C1 segment of cervical spinal cord (tissue), 14 donors: ENCODE measurements at regions not wholly inside any gene's neighbourhood (a gene's known extent, or its start where the extent isn't known, plus 50 kb on each side); places are given as distances from the start of the nearest gene placed in this dataset.
A peak's percentile ranks its signal among the peaks of the same experiment; 100 is the strongest.

Source experiments
- DNase-seq, 14 donors: peaks; one replicate each; lab custom pipeline; 2025; lab: John Stamatoyannopoulos, UW

DNA sequence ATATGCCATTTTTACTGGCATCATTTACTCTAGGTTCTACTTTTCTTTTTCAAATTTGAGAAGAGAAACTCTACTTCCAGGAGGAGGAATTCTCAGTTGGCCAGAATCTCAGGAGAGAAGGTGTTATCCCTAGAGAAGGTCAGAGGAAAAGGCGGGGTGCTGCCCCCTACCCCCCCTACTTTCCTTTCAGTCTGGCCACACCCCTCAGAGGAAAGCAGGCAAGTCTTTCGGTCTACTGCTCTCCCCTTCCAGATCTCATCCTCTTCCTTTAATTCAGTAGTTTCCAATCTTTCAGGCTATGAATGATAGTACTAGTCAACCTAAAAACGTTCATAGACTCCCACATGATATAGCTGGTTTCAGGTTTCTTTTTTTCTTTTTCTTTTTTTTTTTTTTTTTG lies 366.5 kb upstream of the TBL1XR1 start:
- DNase-seq = no peak

- DNase-seq = no peak
Observed at GRCh38 chr3:177565981-177566380, 368.7 kb upstream of the TBL1XR1 start.

- no peak for DNase-seq
Observed at GRCh38 chr3:177567833-177568232, 370.6 kb upstream of the TBL1XR1 start.

GRCh38 chr3:177569193-177569592 lies 371.9 kb upstream of the TBL1XR1 start:
- DNase-seq = no peak

DNA sequence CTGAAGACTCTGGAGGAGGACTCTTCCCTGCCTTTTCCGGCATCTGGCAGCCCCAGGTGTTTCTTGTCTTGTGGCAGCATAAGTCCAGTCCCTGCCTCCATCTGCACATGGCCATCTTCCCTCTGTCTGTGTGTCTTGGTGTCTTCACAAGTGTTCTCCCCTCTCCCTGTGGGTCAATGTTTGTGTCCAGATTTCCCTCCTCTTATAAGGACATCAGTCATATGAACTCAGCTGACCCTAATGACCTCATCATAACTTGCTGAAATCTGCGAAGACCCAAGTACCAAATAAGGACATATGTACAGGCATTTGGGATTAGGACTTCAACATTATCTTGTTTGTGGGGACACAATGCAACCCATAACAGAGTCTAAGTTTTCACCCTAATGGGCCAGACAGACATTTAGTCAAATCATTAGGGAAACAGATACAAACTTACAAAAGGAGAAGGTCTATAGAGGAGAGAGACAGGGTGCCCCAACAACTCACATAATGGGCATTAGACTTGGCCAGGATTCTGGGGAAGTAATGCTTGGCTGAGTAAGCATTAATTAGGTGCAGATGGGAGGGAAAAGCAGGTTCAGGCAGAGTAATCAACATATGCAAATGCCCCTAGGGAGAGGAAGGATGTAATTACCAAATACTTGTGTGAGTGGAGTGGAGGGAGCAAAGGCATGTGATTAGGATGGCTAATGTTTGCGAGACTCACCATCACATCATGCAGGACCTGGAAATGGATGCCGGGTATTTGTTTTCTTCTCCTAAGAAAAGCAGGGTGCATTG lies 372.8 kb upstream of the TBL1XR1 start:
- no peak for DNase-seq

DNA sequence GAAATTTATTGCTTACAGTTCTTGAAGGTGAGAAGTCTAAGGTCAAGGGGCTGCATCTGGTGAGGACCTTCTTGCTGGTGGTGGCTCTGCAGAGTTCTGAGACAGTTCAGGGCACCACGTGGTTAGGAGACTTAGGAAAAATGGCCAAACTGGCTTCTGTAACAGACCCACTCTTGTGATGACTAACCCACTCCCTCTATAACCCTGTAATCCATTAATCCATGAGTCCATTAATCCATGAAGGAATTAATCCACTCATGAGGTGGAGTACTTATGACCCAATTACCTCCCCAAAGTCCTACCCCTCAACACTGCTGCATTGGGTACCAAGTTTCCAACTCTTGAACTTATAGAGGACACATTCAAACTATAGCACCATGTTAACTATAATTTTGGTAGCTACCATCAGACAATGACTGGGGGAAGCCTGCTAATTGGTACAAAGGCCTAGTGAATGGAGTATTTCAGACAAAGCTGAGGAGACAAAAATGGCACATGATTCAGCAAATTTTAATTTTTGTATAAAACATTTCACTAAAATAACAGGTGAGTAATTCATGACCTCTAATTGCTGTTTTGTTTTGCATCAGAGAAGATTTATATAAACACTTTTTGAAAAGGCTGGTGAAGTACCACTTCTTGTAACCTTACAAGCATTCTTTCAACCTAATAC lies 374.1 kb upstream of the TBL1XR1 start:
- no peak for DNase-seq

DNA sequence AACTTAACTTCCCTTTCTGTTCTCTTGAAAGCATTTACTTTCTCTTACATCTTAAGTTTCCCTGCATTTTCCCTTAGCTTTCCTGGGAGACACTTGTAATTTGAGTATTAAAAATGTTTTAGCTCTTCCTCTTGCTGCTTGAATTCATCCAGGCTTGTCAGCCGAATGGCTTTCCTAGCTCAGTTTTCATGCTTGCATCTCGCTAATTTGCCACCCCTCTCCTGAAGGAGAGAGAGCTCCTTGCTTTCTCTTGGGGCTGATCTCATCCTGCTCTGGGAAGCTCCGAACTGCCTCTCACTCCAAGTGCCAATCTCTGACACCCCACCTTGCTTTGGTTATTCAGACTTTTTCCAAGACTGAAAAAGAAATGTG lies 374.6 kb upstream of the TBL1XR1 start:
- DNase-seq = no peak

- no peak for DNase-seq
Observed at GRCh38 chr3:177574222-177574856, 377.1 kb upstream of the TBL1XR1 start.

DNA sequence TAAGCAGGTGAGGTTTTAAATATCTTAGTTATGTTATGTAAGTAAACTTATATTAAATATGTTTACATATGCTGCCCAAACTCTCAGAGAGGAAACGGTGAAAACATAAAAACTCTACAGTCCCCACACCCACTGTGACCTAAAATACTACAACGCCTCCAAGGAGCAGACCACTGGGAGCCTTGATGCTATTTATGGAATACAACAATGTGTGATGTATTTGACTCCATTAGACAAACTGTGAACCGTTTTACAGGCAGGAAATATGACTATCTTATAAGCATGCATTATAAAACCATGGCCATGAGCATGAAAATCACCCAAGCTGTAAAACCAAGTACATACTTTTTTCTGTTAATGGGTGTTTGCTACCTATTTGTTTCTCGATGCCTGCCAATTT lies 379.5 kb upstream of the TBL1XR1 start:
- no peak for DNase-seq

DNA sequence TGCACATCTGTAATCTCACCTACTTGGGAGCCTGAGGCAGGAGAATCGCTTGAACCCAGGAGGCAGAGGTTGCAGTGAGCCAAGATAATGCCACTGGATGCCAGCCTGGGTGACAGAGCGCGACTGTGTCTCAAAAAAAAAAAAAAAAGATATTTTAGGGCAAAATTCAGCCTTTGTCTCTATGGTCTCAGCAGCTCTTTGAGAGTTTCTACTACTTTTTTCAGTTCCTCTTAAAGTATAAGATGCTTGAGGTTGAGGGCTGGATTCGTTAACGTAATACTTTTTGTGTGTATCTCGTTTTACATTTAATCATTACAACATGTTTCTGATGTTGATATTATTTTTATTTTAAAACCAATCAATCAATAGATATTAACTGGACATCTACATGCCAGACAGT lies 381.2 kb upstream of the TBL1XR1 start:
- no peak for DNase-seq

GRCh38 chr3:177579419-177579818 lies 382.1 kb upstream of the TBL1XR1 start:
- no peak for DNase-seq

- no peak for DNase-seq
Observed at GRCh38 chr3:177580437-177580836, 383.2 kb upstream of the TBL1XR1 start.

DNA sequence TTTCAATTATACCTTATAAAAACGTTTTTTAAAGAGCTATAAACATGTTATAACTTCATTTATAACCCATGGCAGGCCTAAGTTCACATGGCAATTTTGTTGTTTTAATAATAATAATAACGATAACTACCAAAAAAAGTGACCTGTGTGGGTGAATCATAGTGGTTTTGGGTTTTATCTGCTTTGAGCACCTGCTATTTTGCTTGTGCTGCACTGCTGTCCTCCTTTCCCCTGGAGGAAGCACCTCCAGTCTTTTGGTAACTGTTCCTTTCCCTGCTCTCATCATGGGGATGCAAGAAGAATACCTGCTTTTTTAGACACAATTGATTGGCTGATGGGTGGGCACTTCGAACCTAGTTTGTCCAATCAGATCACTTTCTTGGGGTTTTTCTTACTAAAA lies 388.0 kb upstream of the TBL1XR1 start:
- no peak for DNase-seq

DNA sequence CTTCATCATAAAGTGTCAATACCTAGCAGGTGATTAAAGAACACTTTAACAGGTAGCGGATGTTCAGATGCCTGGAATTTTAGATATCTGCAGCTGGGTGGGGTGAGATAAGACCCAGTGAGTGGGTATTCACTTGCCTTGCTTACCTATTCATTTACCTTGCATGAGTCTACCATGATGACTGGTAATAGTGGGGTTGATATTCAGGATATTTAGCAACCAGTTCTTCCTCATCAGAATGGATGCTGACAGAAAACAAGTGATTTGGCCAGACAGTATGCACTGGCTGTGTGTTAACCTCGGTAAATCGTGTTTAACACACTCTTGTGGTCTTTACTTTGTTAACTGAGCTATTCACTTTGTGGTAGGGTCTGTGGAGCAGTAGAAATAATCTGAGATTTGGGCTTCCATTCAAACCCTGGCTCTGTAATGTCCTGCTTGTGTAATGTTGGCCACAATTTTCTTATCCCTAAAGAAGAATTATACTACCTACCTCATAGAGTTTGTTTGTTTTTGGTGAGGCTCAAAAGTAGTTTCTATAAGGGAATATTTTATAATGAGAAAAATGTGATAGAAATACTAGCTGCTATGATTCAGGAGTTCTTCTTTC lies 391.9 kb upstream of the TBL1XR1 start:
- no peak for DNase-seq

- DNase-seq = no peak
Observed at GRCh38 chr3:177589911-177590381, 392.7 kb upstream of the TBL1XR1 start.

DNA sequence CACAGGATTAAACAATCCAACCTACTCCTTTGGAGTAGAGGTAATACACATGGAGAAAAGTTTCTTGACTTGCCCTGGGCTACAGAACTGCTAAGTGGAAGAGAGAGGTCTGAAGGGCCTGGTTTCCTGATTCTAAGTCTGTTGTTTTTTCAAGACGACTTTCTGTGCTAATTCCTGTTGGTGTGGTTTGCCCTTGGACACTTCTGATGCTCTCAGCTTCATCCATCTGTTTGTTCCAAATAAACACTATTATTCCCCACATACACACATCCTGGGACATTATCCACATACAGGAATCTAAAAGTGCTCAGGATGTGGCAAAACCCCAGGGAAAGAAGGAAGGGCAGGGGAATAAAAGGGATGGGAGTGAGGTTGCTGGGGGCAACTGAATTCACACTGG lies 393.5 kb upstream of the TBL1XR1 start:
- DNase-seq = peak in 1 of 14 donors; percentile 12

DNA sequence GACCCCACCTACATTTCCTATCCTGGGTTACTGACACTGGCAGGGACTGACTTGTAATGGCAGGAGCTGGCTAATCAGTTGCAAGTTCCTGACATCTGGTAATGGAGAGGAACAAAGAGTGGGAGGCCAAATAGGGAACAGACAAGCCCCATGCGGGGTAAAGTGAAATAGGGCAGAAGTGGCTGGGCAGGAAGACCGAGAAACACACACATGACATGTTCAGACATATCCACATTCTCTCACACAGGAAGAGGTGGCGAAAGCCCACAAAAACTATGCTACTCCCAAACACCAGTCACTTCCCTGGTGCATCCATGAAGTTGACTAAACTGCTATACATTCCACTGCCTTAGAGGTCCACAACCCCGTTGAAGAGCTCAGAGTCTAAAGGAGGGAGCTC lies 394.1 kb upstream of the TBL1XR1 start:
- peak in 6 of 14 donors; percentile 8 to 34 (median 24) for DNase-seq

DNA sequence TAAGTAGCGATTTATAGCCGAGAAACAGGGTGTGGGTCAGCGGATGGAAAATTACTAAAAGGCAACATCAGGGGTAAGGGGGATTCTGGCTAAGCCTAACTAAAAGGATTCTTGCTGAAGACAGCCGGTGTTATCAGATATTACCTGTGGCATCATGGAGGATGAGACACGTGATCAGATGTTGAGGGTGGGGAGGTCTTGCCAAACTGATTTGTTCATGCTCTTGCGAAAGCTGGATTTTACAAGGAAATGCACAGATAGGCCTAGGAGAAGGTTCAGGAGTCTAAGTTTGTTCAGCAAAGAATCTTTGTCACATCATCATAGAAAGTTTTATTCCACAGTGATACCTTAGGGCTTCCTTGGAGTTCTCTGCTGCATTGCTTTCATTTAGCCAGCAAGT lies 396.8 kb upstream of the TBL1XR1 start:
- DNase-seq = no peak

DNA sequence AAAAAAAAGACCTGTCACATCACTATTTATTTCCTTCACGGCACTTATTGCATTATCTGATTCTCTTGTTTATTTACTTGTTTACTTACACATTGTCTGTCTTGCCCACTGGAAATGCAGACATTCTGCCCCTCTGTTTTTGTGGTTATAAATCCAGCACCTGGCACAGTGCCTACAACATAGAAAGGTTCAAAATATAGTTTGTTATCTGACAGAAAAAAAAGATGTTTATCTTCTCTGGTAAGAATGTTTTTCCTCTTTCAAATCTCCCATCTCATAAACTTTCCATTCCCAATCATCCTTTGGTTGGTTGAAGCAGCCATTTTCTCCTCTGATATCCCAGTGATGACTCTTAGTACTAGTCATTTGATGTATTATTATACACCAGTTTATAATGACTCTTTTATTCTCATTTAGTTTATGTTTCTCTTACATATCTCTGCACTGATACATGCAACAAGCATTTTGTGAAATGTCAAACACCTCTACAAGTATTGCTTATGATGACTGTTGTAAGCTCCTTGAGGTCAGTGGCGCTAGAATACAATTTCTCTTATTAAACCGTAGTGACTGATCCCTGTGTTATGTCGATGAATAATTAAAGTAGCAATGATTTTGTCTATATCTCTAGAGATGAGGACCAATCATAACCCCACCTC lies 398.4 kb upstream of the TBL1XR1 start:
- DNase-seq = no peak

- DNase-seq = no peak
Observed at GRCh38 chr3:177596248-177596815, 399.1 kb upstream of the TBL1XR1 start.

- peak in 1 of 14 donors; percentile 45 for DNase-seq
Observed at GRCh38 chr3:177596816-177597271, 399.6 kb upstream of the TBL1XR1 start.
